ENCODE measurements at regions not wholly inside any gene's neighbourhood (a gene's known extent, or its start where the extent isn't known, plus 50 kb on each side); places are given as distances from the start of the nearest gene placed in this dataset.

DNA sequence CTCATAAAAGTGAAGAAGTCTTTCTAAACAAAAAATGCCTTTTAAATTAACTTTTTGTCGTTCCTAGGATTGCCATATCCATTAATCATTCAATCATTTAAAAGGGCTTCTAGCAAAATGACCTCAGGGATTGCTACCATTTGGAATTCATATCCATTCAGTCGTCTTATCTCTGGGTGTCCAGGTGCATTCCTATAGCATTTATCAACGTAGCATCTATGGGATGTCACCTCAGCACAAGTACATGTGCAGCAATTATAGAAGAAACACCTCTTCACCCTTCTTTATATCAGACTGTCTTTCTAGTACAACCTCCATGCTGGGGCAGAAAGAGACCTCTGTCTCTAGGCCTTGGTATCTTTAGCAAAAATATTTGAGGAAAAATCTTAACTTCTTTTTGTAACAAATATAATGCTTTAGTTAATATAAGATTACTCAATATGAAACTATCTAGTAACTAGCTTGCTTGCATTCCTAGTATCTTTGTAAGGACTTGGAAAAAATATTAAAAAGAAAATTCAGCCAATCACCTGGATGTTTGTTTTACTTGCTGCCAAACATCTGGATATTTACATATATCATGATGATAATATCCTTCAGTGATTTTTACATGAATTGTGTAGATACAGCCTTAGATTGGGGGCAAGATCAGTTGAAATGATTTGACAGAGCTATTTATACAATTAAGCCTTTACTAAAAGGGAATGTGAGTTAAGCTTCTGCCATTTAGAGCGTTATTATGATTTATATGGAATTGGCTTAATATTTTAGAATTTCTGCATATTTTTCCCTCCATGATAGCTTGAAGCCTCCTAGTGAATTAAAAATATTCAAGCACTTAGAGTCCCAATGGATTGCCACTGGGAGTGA is 356.8 kb downstream of the HDGFL1 start:
- no peaks in the 10 kb centered on the region for H3K36me3 Mint-ChIP-seq
- H3K4me1 Mint-ChIP-seq: no peaks in the 10 kb centered on the region
- no peak for DNase-seq
- no peaks in the 10 kb centered on the region for H3K9me3 Mint-ChIP-seq
- H3K27ac Mint-ChIP-seq: no peak overlapping the region
- no peak overlapping the region for H3K4me3 Mint-ChIP-seq
- no peaks in the 10 kb centered on the region for H3K27me3 Mint-ChIP-seq

DNA sequence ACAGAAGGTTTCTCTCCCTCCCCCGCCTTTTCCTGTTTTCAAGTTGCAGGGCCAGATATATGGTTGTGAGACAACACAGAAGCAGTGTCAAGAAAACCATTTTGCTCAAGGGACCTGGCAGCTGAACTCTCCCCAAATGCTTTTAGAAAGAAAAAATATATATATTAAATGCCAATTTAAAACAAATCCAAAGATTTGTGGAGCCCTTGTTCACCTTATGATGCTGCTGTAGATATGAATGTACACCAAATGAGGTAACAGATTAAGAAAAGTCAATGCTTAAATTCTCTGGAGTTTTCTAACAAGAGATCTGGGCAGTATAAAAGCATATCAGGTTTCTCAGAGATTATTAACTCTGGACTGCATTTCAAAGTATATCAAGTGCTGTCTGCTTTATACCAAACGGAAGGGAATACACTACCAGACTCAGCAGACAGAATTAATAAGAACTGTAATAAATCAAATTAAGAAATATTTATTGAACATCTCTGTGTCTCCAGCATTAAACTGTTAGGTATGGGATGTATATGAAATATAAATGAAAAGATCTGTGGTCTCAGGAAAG is 357.5 kb downstream of the HDGFL1 start:
- Mint-ChIP-seq H3K4me1 (no peaks in the 10 kb centered on the region), H3K36me3 (no peaks in the 10 kb centered on the region), H3K9me3 (no peaks in the 10 kb centered on the region), H3K27ac (no peak overlapping the region), H3K4me3 (no peak overlapping the region), H3K27me3 (no peaks in the 10 kb centered on the region)
- no peak for DNase-seq

DNA sequence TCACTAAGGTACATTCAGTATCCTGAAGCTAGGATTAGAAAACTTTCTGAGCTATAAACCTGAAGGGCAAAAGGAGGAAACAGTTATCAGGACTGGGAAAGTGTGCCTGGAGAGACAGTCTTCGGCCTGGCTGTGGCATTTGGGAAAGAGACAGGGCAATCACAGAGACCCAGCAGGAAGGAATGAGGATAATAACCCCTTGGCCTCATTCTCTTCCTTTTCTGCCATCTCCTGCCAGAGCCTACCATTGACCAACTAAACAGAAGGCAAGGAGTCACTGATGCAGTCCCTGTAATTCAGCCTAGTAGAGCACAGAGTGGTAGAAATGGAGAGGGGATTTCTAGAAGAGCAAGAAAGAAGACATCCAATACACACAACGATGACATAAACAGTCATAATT is 359.4 kb downstream of the HDGFL1 start:
- DNase-seq: no peak
- H3K27me3 Mint-ChIP-seq: no peaks in the 10 kb centered on the region
- no peaks in the 10 kb centered on the region for H3K4me1 Mint-ChIP-seq
- H3K9me3 Mint-ChIP-seq: no peaks in the 10 kb centered on the region
- H3K36me3 Mint-ChIP-seq: no peaks in the 10 kb centered on the region
- no peak overlapping the region for H3K4me3 Mint-ChIP-seq
- no peak overlapping the region for H3K27ac Mint-ChIP-seq

DNA sequence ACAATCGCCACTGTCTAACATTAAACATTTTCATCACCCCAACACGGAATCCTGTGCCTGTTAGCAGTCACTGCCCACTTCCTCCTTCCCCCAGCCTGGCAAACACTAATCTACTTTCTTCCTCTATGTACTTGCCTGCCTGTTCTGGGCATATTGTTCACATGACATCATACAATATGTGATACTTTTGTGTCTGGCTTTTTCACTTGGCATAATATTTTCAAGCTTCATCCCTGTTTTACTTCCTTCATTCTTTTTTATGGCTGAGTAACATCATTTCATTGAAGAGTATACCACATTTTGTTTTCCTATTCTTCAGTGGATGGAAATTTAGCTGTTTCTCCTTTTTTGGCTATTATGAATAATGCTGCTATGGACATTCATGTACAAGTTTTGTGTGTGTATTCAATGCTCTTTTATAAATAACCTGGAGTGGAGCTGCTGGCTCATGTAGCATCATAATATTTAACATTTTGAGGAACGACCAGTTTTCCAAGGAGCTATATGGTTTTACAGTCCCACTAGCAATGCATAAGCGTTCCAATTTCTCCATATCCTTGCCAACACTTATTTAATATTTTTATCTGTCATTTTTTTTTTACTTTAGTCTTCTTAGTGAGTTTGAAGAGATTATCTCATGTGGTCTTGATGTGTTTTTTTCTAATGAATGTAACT is 360.1 kb downstream of the HDGFL1 start:
- no peak overlapping the region for H3K4me3 Mint-ChIP-seq
- no peak overlapping the region for H3K27ac Mint-ChIP-seq
- no peaks in the 10 kb centered on the region for H3K27me3 Mint-ChIP-seq
- H3K9me3 Mint-ChIP-seq: no peaks in the 10 kb centered on the region
- H3K4me1 Mint-ChIP-seq: no peaks in the 10 kb centered on the region
- H3K36me3 Mint-ChIP-seq: no peaks in the 10 kb centered on the region
- no peak for DNase-seq

DNA sequence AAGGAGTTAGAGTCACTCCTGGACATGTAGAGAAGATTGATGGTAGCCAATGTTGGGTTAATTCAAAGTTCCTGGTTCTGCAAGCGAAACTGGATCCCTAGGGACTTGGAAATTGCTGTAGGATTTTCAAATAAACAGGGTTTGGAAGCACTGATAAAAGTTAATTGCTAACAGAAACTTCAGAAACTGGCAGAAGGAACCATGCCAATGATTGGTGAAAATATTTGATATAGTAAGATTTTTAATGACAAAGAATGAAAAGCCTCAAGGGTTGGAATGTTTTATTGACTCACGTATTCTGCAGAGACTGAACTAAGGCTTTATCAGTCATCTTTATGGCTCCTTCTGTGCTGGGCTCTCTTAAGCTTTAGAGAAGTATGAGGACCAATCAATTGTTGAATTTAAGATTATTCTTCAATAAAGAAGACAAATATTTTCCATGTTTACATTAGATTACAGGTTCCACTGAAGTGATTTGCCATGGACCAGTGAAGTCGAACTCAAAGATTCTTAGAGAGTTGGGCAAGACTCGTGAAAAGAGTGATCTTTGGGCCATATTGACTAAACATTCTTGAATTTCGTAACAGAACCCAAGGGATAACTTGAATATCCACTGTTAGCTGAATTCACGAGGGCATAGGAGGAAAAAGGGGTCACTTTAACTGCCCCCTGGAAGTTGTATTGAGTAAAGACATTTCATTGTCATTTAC is 371.4 kb downstream of the HDGFL1 start:
- Mint-ChIP-seq H3K4me3 (no peak overlapping the region), H3K36me3 (no peaks in the 10 kb centered on the region), H3K27me3 (peaks cover 4% of the 10 kb centered on the region), H3K27ac (no peak overlapping the region), H3K9me3 (no peaks in the 10 kb centered on the region), H3K4me1 (no peaks in the 10 kb centered on the region)
- DNase-seq: no peak

DNA sequence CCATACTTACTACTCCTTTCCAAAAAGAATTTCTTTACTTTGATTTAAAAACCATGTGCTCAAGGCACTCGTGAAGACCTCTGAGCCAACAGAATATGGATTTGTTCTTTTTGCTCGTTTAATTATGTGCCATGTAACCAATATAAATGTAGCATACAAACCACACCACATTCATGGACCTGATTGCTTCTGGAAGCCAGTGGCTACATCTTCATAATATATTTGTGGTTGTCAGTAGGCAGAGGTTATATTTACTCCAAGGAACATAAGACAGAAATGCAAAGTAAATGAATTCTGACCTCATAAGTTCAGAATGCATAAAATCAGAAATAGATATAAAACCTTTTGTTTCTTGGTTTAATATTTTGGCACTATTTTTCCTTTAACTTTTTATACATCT is 373.0 kb downstream of the HDGFL1 start:
- H3K27me3 Mint-ChIP-seq: peaks cover 4% of the 10 kb centered on the region
- H3K36me3 Mint-ChIP-seq: no peaks in the 10 kb centered on the region
- no peaks in the 10 kb centered on the region for H3K9me3 Mint-ChIP-seq
- no peak overlapping the region for H3K4me3 Mint-ChIP-seq
- H3K27ac Mint-ChIP-seq: no peak overlapping the region
- no peaks in the 10 kb centered on the region for H3K4me1 Mint-ChIP-seq
- DNase-seq: no peak

DNA sequence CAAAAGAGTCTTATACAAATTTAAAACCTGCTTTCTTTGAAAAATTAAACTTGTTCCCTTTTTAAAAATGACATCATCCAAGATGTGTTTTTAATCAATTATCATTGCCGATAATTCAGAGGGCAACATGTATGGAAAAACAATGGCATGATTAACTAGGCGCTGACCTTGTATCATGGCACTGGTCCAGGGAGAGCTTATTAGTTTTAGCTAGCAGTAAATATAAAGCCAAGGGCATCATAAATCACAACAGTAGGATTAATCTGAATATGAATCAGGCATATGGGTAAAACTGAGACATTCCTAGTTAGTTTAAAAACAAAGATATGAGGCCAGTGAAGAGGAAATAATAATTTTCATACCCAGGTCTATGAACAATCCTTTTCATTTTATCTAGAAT is 374.0 kb downstream of the HDGFL1 start:
- Mint-ChIP-seq H3K4me3 (no peak overlapping the region), H3K27me3 (no peaks in the 10 kb centered on the region), H3K9me3 (no peaks in the 10 kb centered on the region), H3K4me1 (no peaks in the 10 kb centered on the region), H3K36me3 (no peaks in the 10 kb centered on the region), H3K27ac (no peak overlapping the region)
- DNase-seq: no peak

DNA sequence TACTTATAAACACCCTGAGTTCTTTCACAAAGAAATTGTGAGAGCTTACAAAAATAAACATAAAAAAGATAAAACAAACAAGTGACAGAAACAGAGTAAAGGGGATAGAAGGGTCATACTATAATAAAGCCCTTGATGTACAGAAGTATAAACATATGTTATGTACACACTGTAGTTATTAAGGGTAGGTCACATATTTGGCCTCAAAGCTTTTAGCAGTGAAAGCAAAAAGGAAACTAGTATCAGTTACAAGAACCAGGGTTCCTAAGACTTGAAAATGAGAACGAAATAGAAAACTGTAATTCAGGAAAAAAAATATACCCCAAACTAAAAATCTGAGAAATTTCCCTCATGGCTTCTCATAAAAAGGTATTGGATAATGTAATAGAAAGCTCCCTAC is 380.6 kb downstream of the HDGFL1 start:
- Mint-ChIP-seq H3K4me1 (peaks cover 4% of the 10 kb centered on the region), H3K9me3 (no peaks in the 10 kb centered on the region), H3K36me3 (no peaks in the 10 kb centered on the region), H3K27me3 (no peaks in the 10 kb centered on the region), H3K27ac (no peak overlapping the region), H3K4me3 (no peak overlapping the region)
- DNase-seq: no peak

DNA sequence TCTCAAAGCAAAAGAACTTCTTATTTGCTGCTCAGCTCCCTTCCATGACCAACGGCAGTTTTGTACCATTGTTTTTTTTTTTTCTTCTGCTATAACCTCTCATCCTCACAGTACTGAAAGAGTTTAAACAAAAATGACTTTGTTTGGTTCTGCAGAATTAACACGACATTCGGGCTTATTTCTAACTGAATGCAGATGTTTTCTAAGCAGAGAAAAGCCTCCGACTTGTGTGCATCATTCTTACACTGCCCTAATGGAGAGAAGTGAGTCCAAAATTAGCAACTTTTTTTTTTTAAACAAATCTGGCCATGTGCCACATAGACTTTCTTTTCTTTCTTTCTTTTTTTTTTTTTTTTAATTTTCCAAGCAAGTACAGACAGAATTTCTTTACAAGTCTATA is 382.7 kb downstream of the HDGFL1 start:
- Mint-ChIP-seq H3K27me3 (no peaks in the 10 kb centered on the region), H3K9me3 (no peaks in the 10 kb centered on the region), H3K27ac (no peak overlapping the region), H3K4me1 (peaks cover 10% of the 10 kb centered on the region), H3K36me3 (no peaks in the 10 kb centered on the region), H3K4me3 (no peak overlapping the region)
- no peak for DNase-seq

DNA sequence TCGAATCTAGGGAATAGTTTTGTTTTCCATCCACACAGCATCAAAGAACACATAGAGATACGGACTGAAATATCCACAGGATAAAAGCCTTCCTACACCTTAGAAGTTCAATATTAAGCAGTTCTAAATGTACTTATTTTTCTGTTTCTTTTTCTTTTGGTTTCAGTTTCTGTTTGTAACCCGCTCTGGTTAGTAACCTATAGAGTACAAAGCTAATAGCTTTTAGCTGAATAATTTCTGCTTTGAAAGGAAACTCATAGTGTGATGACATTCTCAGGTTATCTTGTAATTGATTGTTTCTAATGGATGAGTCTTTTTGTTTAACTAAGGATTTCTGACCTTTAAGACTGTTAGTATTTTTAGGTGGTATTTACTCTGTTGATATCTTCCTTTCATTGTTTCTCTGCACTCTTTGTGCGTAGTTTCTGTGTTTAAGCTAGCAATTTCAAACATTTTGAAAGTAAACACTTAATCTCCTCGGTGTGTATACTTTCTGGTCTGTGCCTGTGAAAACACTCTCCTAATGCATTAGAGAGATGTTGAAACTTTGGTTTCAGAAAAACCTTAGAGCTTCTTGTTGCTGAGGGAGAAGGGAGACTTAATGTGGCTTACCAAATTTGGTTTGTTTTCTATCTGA is 385.5 kb downstream of the HDGFL1 start:
- Mint-ChIP-seq H3K4me1 (peaks cover 20% of the 10 kb centered on the region), H3K27me3 (no peaks in the 10 kb centered on the region), H3K4me3 (peak overlapping the region; percentile 54), H3K9me3 (peaks cover 13% of the 10 kb centered on the region), H3K36me3 (peaks cover 3% of the 10 kb centered on the region), H3K27ac (peak overlapping the region; percentile 30)
- no peak for DNase-seq

DNA sequence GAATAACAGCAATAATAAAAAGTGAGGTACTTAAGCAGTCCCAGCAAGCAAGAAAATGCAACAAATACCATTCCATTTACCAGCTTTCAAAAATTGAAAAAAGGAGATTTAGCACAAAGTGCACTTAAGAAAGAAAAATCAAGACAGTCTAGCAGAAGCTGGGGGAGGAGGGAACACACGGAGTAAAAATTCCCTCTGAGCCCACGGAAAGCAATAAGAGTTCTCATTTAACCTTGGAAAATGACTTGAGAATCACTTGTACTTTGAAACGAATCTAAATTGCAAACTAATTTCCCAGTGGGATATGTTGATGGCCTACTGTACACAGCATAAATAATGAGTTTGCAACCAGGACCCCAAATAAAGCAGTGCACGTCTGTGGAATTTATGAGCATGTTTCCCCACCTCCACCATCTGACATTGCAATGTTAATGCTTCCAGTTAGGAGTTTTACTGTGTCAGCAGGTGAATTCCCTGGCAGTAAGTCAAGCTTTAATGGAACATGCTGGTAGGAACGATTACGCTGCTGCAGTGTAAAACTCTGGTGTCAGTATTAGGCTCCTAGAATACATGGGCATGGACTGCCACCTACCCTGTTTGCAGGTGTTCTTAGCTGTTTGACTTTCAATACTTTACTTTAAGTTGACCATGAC is 386.8 kb downstream of the HDGFL1 start:
- Mint-ChIP-seq H3K4me1 (peaks cover 20% of the 10 kb centered on the region), H3K27me3 (no peaks in the 10 kb centered on the region), H3K4me3 (no peak overlapping the region)

DNA sequence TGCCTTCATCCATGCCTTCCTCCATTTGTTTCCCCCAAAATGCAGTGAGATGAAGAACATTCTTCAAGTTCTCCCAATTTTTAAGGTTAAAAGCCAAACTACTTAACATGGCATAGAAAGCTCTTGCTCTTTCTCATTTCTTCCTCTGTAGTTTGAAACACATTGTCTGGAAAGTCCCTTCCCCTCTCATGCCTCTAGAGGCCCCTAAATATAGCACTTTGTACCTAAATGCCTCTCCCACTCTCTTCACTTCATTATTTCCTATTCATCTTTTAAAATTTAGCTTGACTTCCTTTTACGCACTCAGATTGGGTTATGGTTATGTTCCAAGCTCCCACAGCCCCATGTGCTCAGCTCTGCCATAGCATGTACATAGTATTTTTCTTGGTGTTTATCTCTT is 389.3 kb downstream of the HDGFL1 start:
- Mint-ChIP-seq H3K36me3 (peaks cover 3% of the 10 kb centered on the region), H3K27me3 (no peaks in the 10 kb centered on the region), H3K4me1 (peaks cover 20% of the 10 kb centered on the region), H3K9me3 (peaks cover 13% of the 10 kb centered on the region), H3K4me3 (no peak overlapping the region), H3K27ac (peak overlapping the region; percentile 5)
- no peak for DNase-seq

More for the DNA sequence above, 386.8 kb downstream of the HDGFL1 start:
- H3K9me3 Mint-ChIP-seq: peaks cover 13% of the 10 kb centered on the region
- no peak overlapping the region for H3K27ac Mint-ChIP-seq
- peaks cover 3% of the 10 kb centered on the region for H3K36me3 Mint-ChIP-seq
- no peak for DNase-seq

DNA sequence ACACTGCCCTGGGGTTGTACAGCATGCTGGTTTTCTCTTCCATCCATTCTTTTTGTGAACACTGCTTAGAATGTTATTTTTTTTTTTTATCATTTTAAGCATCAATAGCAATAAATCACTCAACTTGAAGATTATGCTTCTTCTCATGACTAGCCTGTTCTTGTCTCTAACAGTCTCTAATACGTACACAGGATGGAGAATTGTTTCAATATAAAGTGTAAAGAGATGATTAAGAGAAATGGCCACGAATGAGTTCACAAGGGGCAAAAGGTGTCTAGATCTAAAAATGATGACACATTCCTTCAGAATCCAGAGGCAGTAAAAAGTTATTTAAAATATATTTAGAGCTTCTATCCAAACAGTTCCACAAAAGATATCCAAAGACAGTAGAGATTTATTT is 390.2 kb downstream of the HDGFL1 start:
- Mint-ChIP-seq H3K27ac (no peak overlapping the region), H3K4me1 (peaks cover 19% of the 10 kb centered on the region), H3K9me3 (peaks cover 13% of the 10 kb centered on the region), H3K27me3 (no peaks in the 10 kb centered on the region), H3K36me3 (peaks cover 3% of the 10 kb centered on the region), H3K4me3 (no peak overlapping the region)
- DNase-seq: no peak

DNA sequence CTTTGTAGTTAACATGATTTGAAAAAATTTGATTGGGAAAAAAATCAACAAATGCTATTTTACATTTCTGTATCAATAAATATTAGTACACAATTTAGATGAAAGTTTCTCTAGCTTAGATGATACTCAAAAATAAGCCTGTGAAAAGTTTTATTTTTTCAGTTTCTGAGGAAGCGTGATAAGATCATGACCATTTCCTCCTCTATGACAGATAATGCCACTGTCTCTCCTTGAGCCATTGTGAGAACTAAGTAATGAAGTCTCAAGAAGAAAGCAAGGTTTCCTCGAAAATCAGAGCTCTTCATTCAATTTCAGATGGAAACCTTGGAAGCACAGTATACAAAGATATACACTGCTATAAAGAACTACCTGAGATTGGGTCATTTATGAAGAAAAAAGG is 395.0 kb downstream of the HDGFL1 start:
- Mint-ChIP-seq H3K27ac (no peak overlapping the region), H3K27me3 (no peaks in the 10 kb centered on the region), H3K36me3 (no peaks in the 10 kb centered on the region), H3K4me3 (no peak overlapping the region), H3K4me1 (no peaks in the 10 kb centered on the region), H3K9me3 (no peaks in the 10 kb centered on the region)
- no peak for DNase-seq

Measured in activated naive CD8-positive, alpha-beta T cell treated with anti-CD3 and anti-CD28 coated beads for 36 hours (primary cell).